DMS53 (cell line): ENCODE measurements at regions not wholly inside any gene's neighbourhood (a gene's known extent, or its start where the extent isn't known, plus 50 kb on each side); places are given as distances from the start of the nearest gene placed in this dataset.
A peak's percentile ranks its signal among the peaks of the same experiment; 100 is the strongest.

Experiments
- DNase-seq: peaks from one replicate; lab custom pipeline; 2025; lab: John Stamatoyannopoulos, UW

GRCh38 chr14:61941421-61942150 is 179.4 kb downstream of the SNAPC1 start:
- DNase-seq, result no peak

GRCh38 chr14:61948376-61948775 is 186.2 kb downstream of the SNAPC1 start:
- DNase-seq, result no peak

GRCh38 chr14:61950340-61950739 is 188.1 kb downstream of the SNAPC1 start:
- no peak for DNase-seq

GRCh38 chr14:61953602-61954001 is 191.4 kb downstream of the SNAPC1 start:
- DNase-seq, result no peak

GRCh38 chr14:61954306-61954705 is 192.1 kb downstream of the SNAPC1 start:
- no peak for DNase-seq

GRCh38 chr14:61956517-61956916 is 194.3 kb downstream of the SNAPC1 start:
- DNase-seq, result no peak

GRCh38 chr14:61959348-61959747 is 197.1 kb downstream of the SNAPC1 start:
- no peak for DNase-seq

- no peak for DNase-seq
Observed at GRCh38 chr14:61961369-61961768, 199.1 kb downstream of the SNAPC1 start.

- DNase-seq, result no peak
Observed at GRCh38 chr14:61963926-61964325, 201.7 kb downstream of the SNAPC1 start.

GRCh38 chr14:61965030-61965745 is 203.0 kb downstream of the SNAPC1 start:
- no peak for DNase-seq

- no peak for DNase-seq
Observed at GRCh38 chr14:61968207-61968606, 206.0 kb downstream of the SNAPC1 start.

- no peak for DNase-seq
Observed at GRCh38 chr14:61972711-61973110, 210.5 kb downstream of the SNAPC1 start.

GRCh38 chr14:61973981-61974380 is 211.8 kb downstream of the SNAPC1 start:
- DNase-seq, result no peak

GRCh38 chr14:61977217-61977616 is 215.0 kb downstream of the SNAPC1 start:
- DNase-seq, result no peak

- no peak for DNase-seq
Observed at GRCh38 chr14:61988240-61988639, 226.0 kb downstream of the SNAPC1 start.

GRCh38 chr14:61992139-61992538 is 229.9 kb downstream of the SNAPC1 start:
- no peak for DNase-seq

GRCh38 chr14:61992926-61993325 is 230.7 kb downstream of the SNAPC1 start:
- no peak for DNase-seq

- DNase-seq, result no peak
Observed at GRCh38 chr14:61994589-61994988, 232.4 kb downstream of the SNAPC1 start.

GRCh38 chr14:61996753-61997152 is 234.5 kb downstream of the SNAPC1 start:
- no peak for DNase-seq

- no peak for DNase-seq
Observed at GRCh38 chr14:61997161-61997560, 234.9 kb downstream of the SNAPC1 start.

GRCh38 chr14:62001963-62002362 is 239.7 kb downstream of the SNAPC1 start:
- DNase-seq, result no peak

- peak; percentile 14 for DNase-seq
Observed at GRCh38 chr14:62002642-62003041, 240.4 kb downstream of the SNAPC1 start.

GRCh38 chr14:62003701-62004100 is 241.5 kb downstream of the SNAPC1 start:
- DNase-seq, result no peak
